HG02571 (cell line): ENCODE measurements at regions not wholly inside any gene's neighbourhood (a gene's known extent, or its start where the extent isn't known, plus 50 kb on each side); places are given as distances from the start of the nearest gene placed in this dataset.
"Not testable (repeated sequence)": the region's sequence is repeated elsewhere in the genome, so short reads cannot be mapped to it uniquely, and the experiment has no call there.

Experiments
- ATAC-seq: cut with Tn5 transposase; IDR thresholded peaks from one replicate; pipeline ENCODE4 v1.9.1; 2021; ENCODE audit warnings: mild to moderate bottlenecking, moderate library complexity; ENCODE audit not compliant: unreplicated experiment

GRCh38 chr16:63473725-63474124, 1437.5 kb upstream of the CDH8 start:
- no peak for ATAC-seq

GRCh38 chr16:63467513-63467912, 1431.3 kb upstream of the CDH8 start:
- ATAC-seq = no peak

- ATAC-seq = no peak
These were observed 1426.1 kb upstream of the CDH8 start for GRCh38 chr16:63462316-63462715.

- ATAC-seq = no peak
These were observed 1425.1 kb upstream of the CDH8 start for GRCh38 chr16:63461248-63461841.

GRCh38 chr16:63458846-63459245, 1422.6 kb upstream of the CDH8 start:
- no peak for ATAC-seq

- ATAC-seq = no peak
These were observed 1421.6 kb upstream of the CDH8 start for GRCh38 chr16:63457869-63458268.

GRCh38 chr16:63453261-63453660, 1417.0 kb upstream of the CDH8 start:
- ATAC-seq = no peak

GRCh38 chr16:63447121-63447520, 1410.9 kb upstream of the CDH8 start:
- no peak for ATAC-seq

- ATAC-seq = no peak
These were observed 1406.0 kb upstream of the CDH8 start for GRCh38 chr16:63442246-63442645.

- no peak for ATAC-seq
These were observed 1390.1 kb upstream of the CDH8 start for GRCh38 chr16:63426275-63426870.

GRCh38 chr16:63422715-63423114, 1386.5 kb upstream of the CDH8 start:
- ATAC-seq = no peak

- no peak for ATAC-seq
These were observed 1380.5 kb upstream of the CDH8 start for GRCh38 chr16:63416712-63417111.

GRCh38 chr16:63415014-63415413, 1378.8 kb upstream of the CDH8 start:
- no peak for ATAC-seq

GRCh38 chr16:63410594-63410993, 1374.4 kb upstream of the CDH8 start:
- no peak for ATAC-seq

GRCh38 chr16:63403792-63404191, 1367.6 kb upstream of the CDH8 start:
- no peak for ATAC-seq

GRCh38 chr16:63388277-63388676, 1352.0 kb upstream of the CDH8 start:
- ATAC-seq = not testable (repeated sequence)

GRCh38 chr16:63385714-63386432, 1349.6 kb upstream of the CDH8 start:
- ATAC-seq = no peak

GRCh38 chr16:63373744-63374143, 1337.5 kb upstream of the CDH8 start:
- ATAC-seq = no peak

GRCh38 chr16:63372815-63373214, 1336.6 kb upstream of the CDH8 start:
- ATAC-seq = no peak

GRCh38 chr16:63372283-63372682, 1336.0 kb upstream of the CDH8 start:
- no peak for ATAC-seq

GRCh38 chr16:63365649-63366304, 1329.5 kb upstream of the CDH8 start:
- ATAC-seq = no peak

GRCh38 chr16:63363738-63364137, 1327.5 kb upstream of the CDH8 start:
- no peak for ATAC-seq
